Tibial nerve (tissue), 4 donors: ENCODE measurements at regions not wholly inside any gene's neighbourhood (a gene's known extent, or its start where the extent isn't known, plus 50 kb on each side); places are given as distances from the start of the nearest gene placed in this dataset.
"Not testable (repeated sequence)": the region's sequence is repeated elsewhere in the genome, so short reads cannot be mapped to it uniquely, and the experiment has no call there.

Experiments used
- DNase-seq, 2 donors: peaks; one replicate each; pipeline ENCODE4 v3.0.0-alpha.2; 2019; ENCODE audit warnings: low spot score in 2 of 2
- H3K27ac ChIP-seq, 4 donors: fragments of 200-600 bp; sonication (generic) in 3 of 4; one replicate each; pipeline ENCODE4 v1.5.1; 2017 to 2019; ENCODE audit warnings: mild to moderate bottlenecking in 1 of 4
- H3K27me3 ChIP-seq, 2 donors: fragments of 200-600 bp; sonication (generic) in 1 of 2; one replicate each; pipeline versions ENCODE4 v1.5.1 to v1.6.0; 2017 to 2019
- H3K36me3 ChIP-seq, 3 donors: fragments of 200-600 bp; sonication (generic); one replicate each; pipeline ENCODE4 v1.5.1; 2018 to 2019
- H3K4me1 ChIP-seq, 4 donors: fragments of 200-600 bp; sonication (generic) in 3 of 4; one replicate each; pipeline ENCODE4 v1.5.1; 2017 to 2019
- H3K4me3 ChIP-seq, 4 donors: fragments of 200-600 bp; sonication (generic) in 3 of 4; one replicate each; pipeline ENCODE4 v1.5.1; 2017 to 2019; ENCODE audit warnings: mild to moderate bottlenecking in 1 of 4, moderate library complexity in 1 of 4
- H3K9me3 ChIP-seq, 4 donors: fragments of 200-600 bp; sonication (generic) in 3 of 4; one replicate each; pipeline ENCODE4 v1.5.1; 2017 to 2019
- EP300 ChIP-seq, 2 donors: sonication (generic); formaldehyde crosslinking; IDR thresholded peaks; one replicate each; pipeline ENCODE4 v1.6.1; 2017; ENCODE audit warnings: antibody characterized with exemption in 2 of 2, mild to moderate bottlenecking in 1 of 2
- POLR2A ChIP-seq, 2 donors: fragments of 450-650 bp; IDR thresholded peaks; one replicate each; pipeline ENCODE4 v1.6.1; 2017; ENCODE audit warnings: antibody characterized with exemption in 2 of 2, mild to moderate bottlenecking in 2 of 2, moderate library complexity in 2 of 2
- WGBS, 2 donors: methylation state at CpG; one replicate each; pipeline ENCODE4 v1.1.5; 2018; 5-methylcytosine and 5-hydroxymethylcytosine counted together
- TF ChIP-seq, protein P1 (sequence below), 5 experiments: fragments of 200-600 bp in 3 of 5; fragments of 450-650 bp in 2 of 5; sonication (generic) in 3 of 5; IDR thresholded peaks; one replicate each; pipeline ENCODE4 v1.5.1; 2016 to 2019; ENCODE audit warnings: antibody characterized with exemption in 5 of 5, mild to moderate bottlenecking in 3 of 5, moderate library complexity in 2 of 5

DNA sequence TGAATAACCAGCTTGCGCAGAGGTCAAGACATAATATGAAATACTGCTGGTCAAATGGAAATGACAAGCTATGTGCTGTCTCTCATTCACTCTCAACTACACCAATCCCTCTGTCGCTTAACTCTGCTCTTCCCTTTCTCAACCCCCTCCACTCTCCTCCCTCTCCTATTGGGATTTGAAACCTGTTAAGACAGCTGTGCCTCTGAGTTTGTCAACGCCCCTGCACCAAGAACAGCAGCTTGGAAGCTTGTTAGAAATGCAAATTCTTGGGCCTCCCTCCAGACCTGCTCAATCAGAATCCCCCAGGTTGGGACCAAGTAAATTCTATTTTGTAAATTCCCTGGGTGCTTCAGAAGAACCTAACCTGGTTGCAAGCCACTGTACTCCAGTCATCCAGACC is 149.7 kb upstream of the ATP2B2 start:
- Histone ChIP-seq H3K27ac (no peak overlapping the region), H3K27me3 (no peaks in the 10 kb centered on the region), H3K9me3 (peaks cover 0 to 13% (median 0%) of the 10 kb centered on the region in 4 donors), H3K4me3 (no peak overlapping the region), H3K4me1 (no peaks in the 10 kb centered on the region), H3K36me3 (no peaks in the 10 kb centered on the region)
- TF ChIP-seq, protein P1, sequence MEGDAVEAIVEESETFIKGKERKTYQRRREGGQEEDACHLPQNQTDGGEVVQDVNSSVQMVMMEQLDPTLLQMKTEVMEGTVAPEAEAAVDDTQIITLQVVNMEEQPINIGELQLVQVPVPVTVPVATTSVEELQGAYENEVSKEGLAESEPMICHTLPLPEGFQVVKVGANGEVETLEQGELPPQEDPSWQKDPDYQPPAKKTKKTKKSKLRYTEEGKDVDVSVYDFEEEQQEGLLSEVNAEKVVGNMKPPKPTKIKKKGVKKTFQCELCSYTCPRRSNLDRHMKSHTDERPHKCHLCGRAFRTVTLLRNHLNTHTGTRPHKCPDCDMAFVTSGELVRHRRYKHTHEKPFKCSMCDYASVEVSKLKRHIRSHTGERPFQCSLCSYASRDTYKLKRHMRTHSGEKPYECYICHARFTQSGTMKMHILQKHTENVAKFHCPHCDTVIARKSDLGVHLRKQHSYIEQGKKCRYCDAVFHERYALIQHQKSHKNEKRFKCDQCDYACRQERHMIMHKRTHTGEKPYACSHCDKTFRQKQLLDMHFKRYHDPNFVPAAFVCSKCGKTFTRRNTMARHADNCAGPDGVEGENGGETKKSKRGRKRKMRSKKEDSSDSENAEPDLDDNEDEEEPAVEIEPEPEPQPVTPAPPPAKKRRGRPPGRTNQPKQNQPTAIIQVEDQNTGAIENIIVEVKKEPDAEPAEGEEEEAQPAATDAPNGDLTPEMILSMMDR (IDR thresholded peaks at IDR 0.05), result no peak
- no peak for TF ChIP-seq EP300 (IDR thresholded peaks at IDR 0.05)
- TF ChIP-seq POLR2A (IDR thresholded peaks at IDR 0.05), result no peak
- 52 to 54% methylated on average over 3 of the region's 3 CpGs for WGBS, 2 donors
- DNase-seq, result no peak

DNA sequence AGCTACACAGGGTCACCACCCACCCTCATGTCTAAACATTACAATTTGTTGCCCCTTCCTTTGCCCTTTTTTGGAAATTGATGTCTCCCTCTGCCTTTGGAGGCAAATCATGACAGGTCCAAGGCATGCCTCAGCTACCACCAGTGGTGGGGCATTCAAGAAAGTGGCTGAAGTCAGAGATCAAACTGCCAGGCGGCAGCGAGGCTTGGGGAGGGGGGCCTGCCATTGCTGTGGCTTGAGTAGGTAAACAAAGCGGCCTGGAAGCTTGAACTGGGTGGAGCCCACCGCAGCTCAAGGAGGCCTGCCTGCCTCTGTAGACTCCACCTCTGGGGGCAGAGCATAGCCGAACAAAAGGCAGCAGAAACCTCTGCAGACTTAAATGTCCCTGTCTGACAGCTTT is 152.0 kb upstream of the ATP2B2 start:
- not testable (repeated sequence) for H3K4me3 ChIP-seq, H3K9me3 ChIP-seq, DNase-seq, H3K27ac ChIP-seq, H3K27me3 ChIP-seq, H3K36me3 ChIP-seq, H3K4me1 ChIP-seq
- WGBS, 2 donors, result 54 to 63% methylated on average over 5 of the region's 5 CpGs

DNA sequence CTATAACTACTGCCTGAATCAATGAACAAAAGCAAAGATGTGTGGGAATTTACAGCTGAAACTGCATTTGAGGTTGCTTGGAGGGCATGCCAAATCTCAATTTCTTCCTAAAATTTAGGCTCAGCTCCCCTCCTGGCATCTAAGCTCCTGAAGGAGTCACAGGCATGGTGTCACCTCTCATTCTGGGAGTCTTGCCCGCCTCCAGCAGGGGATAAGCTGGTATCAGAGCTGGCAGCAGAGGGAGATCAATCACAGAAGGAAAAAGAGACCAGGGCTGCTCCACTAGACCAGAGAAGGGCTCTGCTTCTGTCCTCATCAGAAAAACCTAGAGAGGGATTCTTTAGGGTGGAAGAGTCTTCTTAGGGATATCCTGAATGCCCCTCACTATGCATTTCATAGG is 150.4 kb upstream of the SLC6A11 start:
- Histone ChIP-seq H3K9me3 (peaks cover 0 to 8% (median 0%) of the 10 kb centered on the region in 4 donors), H3K27ac (no peak overlapping the region), H3K27me3 (no peaks in the 10 kb centered on the region), H3K36me3 (no peaks in the 10 kb centered on the region), H3K4me3 (no peak overlapping the region), H3K4me1 (no peaks in the 10 kb centered on the region)
- no peak for DNase-seq
- WGBS, 2 donors, result 69 to 77% methylated on average over 1 of the region's 1 CpG
- TF ChIP-seq, protein P1 (IDR thresholded peaks at IDR 0.05), result no peak
- TF ChIP-seq POLR2A (IDR thresholded peaks at IDR 0.05) (no peak), EP300 (IDR thresholded peaks at IDR 0.05) (no peak)

DNA sequence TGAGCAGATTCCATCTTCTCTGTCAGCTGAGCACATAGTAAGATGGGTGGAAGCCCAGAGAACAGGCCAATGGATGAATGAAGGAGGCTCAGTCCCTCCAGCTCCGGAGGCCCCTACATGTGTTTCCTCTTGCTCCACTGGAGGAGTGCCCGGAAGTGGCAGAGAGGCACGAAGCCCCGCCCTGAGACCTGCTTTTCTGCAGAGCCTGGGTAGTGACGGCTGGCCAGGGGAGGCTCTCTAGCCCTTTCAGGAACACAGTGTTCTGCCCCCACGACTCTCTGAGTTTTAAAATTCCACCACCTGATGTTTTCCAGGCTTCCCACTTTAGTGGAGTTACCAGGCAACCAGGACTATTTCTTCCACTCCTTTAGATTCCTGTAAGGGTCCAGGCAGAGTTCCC is 149.4 kb upstream of the SLC6A11 start:
- Histone ChIP-seq H3K4me1 (no peaks in the 10 kb centered on the region), H3K4me3 (no peak overlapping the region), H3K27ac (no peak overlapping the region), H3K27me3 (no peaks in the 10 kb centered on the region), H3K9me3 (peaks cover 0 to 5% (median 0%) of the 10 kb centered on the region in 4 donors), H3K36me3 (no peaks in the 10 kb centered on the region)
- DNase-seq, result no peak
- WGBS, 2 donors, result 26 to 27% methylated on average over 3 to 6 of the region's 6 CpGs
- no peak for TF ChIP-seq POLR2A (IDR thresholded peaks at IDR 0.05)
- TF ChIP-seq EP300 (IDR thresholded peaks at IDR 0.05), result no peak
- TF ChIP-seq, protein P1 (IDR thresholded peaks at IDR 0.05), result no peak

DNA sequence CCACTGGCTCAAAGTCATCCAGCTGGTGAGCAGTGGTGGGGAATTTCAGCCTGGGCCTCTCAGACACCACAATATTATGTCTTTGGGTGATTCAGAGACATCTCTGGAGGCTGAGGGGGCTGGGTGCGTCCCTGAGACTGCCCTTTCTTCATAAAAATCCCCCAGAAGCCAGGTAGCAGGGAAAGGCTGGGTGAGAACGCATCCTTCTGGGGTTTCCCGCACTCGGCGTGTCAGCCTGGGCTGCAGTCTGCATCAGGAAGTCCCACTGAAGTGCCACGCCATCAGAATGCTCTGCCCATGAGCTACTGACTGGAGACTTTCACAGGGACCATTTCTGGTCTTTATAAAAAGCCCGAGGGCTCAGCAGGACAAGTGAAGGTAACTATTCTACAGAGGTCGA is 148.8 kb upstream of the SLC6A11 start:
- no peak overlapping the region for H3K27ac ChIP-seq
- no peak for DNase-seq
- TF ChIP-seq EP300 (IDR thresholded peaks at IDR 0.05), result no peak
- TF ChIP-seq POLR2A (IDR thresholded peaks at IDR 0.05), result no peak
- TF ChIP-seq, protein P1 (IDR thresholded peaks at IDR 0.05), result no peak
- WGBS, 2 donors, result 61 to 74% methylated on average over 8 of the region's 8 CpGs
- H3K9me3 ChIP-seq, result no peaks in the 10 kb centered on the region
- H3K27me3 ChIP-seq, result no peaks in the 10 kb centered on the region
- H3K36me3 ChIP-seq, result no peaks in the 10 kb centered on the region
- no peak overlapping the region for H3K4me3 ChIP-seq
- no peaks in the 10 kb centered on the region for H3K4me1 ChIP-seq

DNA sequence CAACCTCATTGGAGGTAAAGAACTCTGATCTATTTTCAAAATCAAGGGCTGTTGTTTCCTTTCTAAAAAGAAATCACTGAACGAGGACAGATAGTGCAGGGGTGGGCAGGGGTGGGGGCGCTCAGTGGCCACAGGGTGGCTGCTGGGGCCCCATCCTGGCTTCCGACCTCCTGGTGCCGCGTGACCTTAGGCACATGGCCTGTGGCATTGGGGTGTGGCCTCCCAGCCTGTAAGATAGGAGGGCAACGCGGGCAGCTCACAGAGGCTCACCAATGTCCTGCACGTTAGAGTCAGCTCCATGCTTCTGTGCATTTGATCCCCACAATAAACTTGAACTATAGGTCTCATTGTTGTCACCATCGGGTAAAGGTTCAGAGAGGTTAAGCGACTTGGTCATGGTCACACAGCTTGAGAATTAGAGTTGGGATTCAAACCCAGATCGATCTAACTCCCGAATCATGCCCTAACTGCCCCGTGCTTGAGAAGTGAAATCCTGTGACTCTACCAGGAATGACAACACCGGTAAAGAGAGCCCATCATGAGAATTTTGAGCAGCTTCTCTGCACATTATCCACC is 148.0 kb upstream of the SLC6A11 start:
- Histone ChIP-seq H3K27me3 (no peaks in the 10 kb centered on the region), H3K36me3 (no peaks in the 10 kb centered on the region), H3K4me3 (no peak overlapping the region), H3K9me3 (no peaks in the 10 kb centered on the region), H3K4me1 (no peaks in the 10 kb centered on the region), H3K27ac (no peak overlapping the region)
- TF ChIP-seq EP300 (IDR thresholded peaks at IDR 0.05), result no peak
- TF ChIP-seq, protein P1 (IDR thresholded peaks at IDR 0.05), result no peak
- TF ChIP-seq POLR2A (IDR thresholded peaks at IDR 0.05), result no peak
- no peak for DNase-seq
- WGBS, 2 donors, result 70 to 76% methylated on average over 13 to 14 of the region's 14 CpGs
